ENCODE measurements at regions not wholly inside any gene's neighbourhood (a gene's known extent, or its start where the extent isn't known, plus 50 kb on each side); places are given as distances from the start of the nearest gene placed in this dataset.

GRCh38 chr17:6941989-6942388 is 53.9 kb upstream of the ALOX12 start:
- no peak for DNase-seq

GRCh38 chr17:6943406-6943805 is 52.4 kb upstream of the ALOX12 start:
- no peak for DNase-seq
